Rectal smooth muscle tissue (tissue), 1 donor: ENCODE measurements at regions not wholly inside any gene's neighbourhood (a gene's known extent, or its start where the extent isn't known, plus 50 kb on each side); places are given as distances from the start of the nearest gene placed in this dataset.

Experiments
- H3K27ac ChIP-seq: one replicate; pipeline ENCODE4 v1.7.0; 2013; ENCODE audit warnings: low read depth, low read length, inconsistent platforms
- H3K27me3 ChIP-seq: one replicate; pipeline ENCODE4 v1.7.0; 2013; ENCODE audit warnings: low read length; ENCODE audit not compliant: control insufficient read depth, insufficient read depth
- H3K36me3 ChIP-seq: one replicate; pipeline ENCODE4 v1.7.0; 2013; ENCODE audit warnings: low read length; ENCODE audit not compliant: control insufficient read depth, insufficient read depth
- H3K4me1 ChIP-seq: one replicate; pipeline ENCODE4 v1.7.0; 2013; ENCODE audit warnings: low read length; ENCODE audit not compliant: control insufficient read depth, insufficient read depth
- H3K4me3 ChIP-seq: one replicate; pipeline ENCODE4 v1.7.0; 2013; ENCODE audit warnings: low read length
- H3K9ac ChIP-seq: one replicate; pipeline ENCODE4 v1.7.0; 2013; ENCODE audit warnings: low read length

- Histone ChIP-seq H3K27ac (no peak overlapping the region), H3K4me3 (no peak overlapping the region), H3K9ac (no peak overlapping the region), H3K36me3 (no peaks in the 10 kb centered on the region), H3K27me3 (no peaks in the 10 kb centered on the region), H3K4me1 (no peaks in the 10 kb centered on the region)
Observed at GRCh38 chr5:174195517-174195916, 150.0 kb downstream of the NSG2 start.

GRCh38 chr5:174197929-174198328 is 152.4 kb downstream of the NSG2 start:
- H3K9ac ChIP-seq, result no peak overlapping the region
- no peaks in the 10 kb centered on the region for H3K27me3 ChIP-seq
- no peaks in the 10 kb centered on the region for H3K36me3 ChIP-seq
- H3K4me1 ChIP-seq, result no peaks in the 10 kb centered on the region
- no peak overlapping the region for H3K4me3 ChIP-seq
- no peak overlapping the region for H3K27ac ChIP-seq

GRCh38 chr5:174198541-174198940 is 153.0 kb downstream of the NSG2 start:
- no peaks in the 10 kb centered on the region for H3K36me3 ChIP-seq
- H3K4me3 ChIP-seq, result no peak overlapping the region
- no peak overlapping the region for H3K27ac ChIP-seq
- no peaks in the 10 kb centered on the region for H3K27me3 ChIP-seq
- no peaks in the 10 kb centered on the region for H3K4me1 ChIP-seq
- no peak overlapping the region for H3K9ac ChIP-seq

GRCh38 chr5:174202996-174203395 is 157.5 kb downstream of the NSG2 start:
- H3K4me3 ChIP-seq, result no peak overlapping the region
- no peaks in the 10 kb centered on the region for H3K27me3 ChIP-seq
- no peak overlapping the region for H3K27ac ChIP-seq
- no peak overlapping the region for H3K9ac ChIP-seq
- H3K4me1 ChIP-seq, result no peaks in the 10 kb centered on the region
- H3K36me3 ChIP-seq, result no peaks in the 10 kb centered on the region

GRCh38 chr5:174204535-174205313 is 159.2 kb downstream of the NSG2 start:
- Histone ChIP-seq H3K27me3 (no peaks in the 10 kb centered on the region), H3K9ac (no peak overlapping the region), H3K4me3 (no peak overlapping the region), H3K36me3 (no peaks in the 10 kb centered on the region), H3K27ac (no peak overlapping the region), H3K4me1 (no peaks in the 10 kb centered on the region)

GRCh38 chr5:174205939-174206338 is 160.4 kb downstream of the NSG2 start:
- Histone ChIP-seq H3K9ac (no peak overlapping the region), H3K27me3 (no peaks in the 10 kb centered on the region), H3K4me3 (no peak overlapping the region), H3K27ac (no peak overlapping the region), H3K36me3 (no peaks in the 10 kb centered on the region), H3K4me1 (no peaks in the 10 kb centered on the region)

GRCh38 chr5:174210596-174211276 is 165.2 kb downstream of the NSG2 start:
- no peaks in the 10 kb centered on the region for H3K27me3 ChIP-seq
- no peaks in the 10 kb centered on the region for H3K4me1 ChIP-seq
- no peak overlapping the region for H3K27ac ChIP-seq
- H3K9ac ChIP-seq, result no peak overlapping the region
- no peaks in the 10 kb centered on the region for H3K36me3 ChIP-seq
- H3K4me3 ChIP-seq, result no peak overlapping the region

- Histone ChIP-seq H3K27me3 (no peaks in the 10 kb centered on the region), H3K27ac (no peak overlapping the region), H3K9ac (no peak overlapping the region), H3K36me3 (no peaks in the 10 kb centered on the region), H3K4me1 (no peaks in the 10 kb centered on the region), H3K4me3 (no peak overlapping the region)
Observed at GRCh38 chr5:174211277-174211626, 165.7 kb downstream of the NSG2 start.

- H3K9ac ChIP-seq, result no peak overlapping the region
- H3K27me3 ChIP-seq, result no peaks in the 10 kb centered on the region
- no peaks in the 10 kb centered on the region for H3K36me3 ChIP-seq
- H3K27ac ChIP-seq, result no peak overlapping the region
- no peaks in the 10 kb centered on the region for H3K4me1 ChIP-seq
- H3K4me3 ChIP-seq, result no peak overlapping the region
Observed at GRCh38 chr5:174217527-174217926, 172.0 kb downstream of the NSG2 start.

GRCh38 chr5:174218162-174218561 is 172.7 kb downstream of the NSG2 start:
- Histone ChIP-seq H3K9ac (no peak overlapping the region), H3K27me3 (no peaks in the 10 kb centered on the region), H3K4me1 (no peaks in the 10 kb centered on the region), H3K4me3 (no peak overlapping the region), H3K36me3 (no peaks in the 10 kb centered on the region), H3K27ac (no peak overlapping the region)

- H3K27ac ChIP-seq, result no peak overlapping the region
- H3K4me3 ChIP-seq, result no peak overlapping the region
- no peaks in the 10 kb centered on the region for H3K36me3 ChIP-seq
- no peaks in the 10 kb centered on the region for H3K27me3 ChIP-seq
- H3K9ac ChIP-seq, result no peak overlapping the region
- H3K4me1 ChIP-seq, result no peaks in the 10 kb centered on the region
Observed at GRCh38 chr5:174220417-174220816, 174.9 kb downstream of the NSG2 start.

- no peaks in the 10 kb centered on the region for H3K4me1 ChIP-seq
- no peak overlapping the region for H3K9ac ChIP-seq
- H3K27me3 ChIP-seq, result no peaks in the 10 kb centered on the region
- no peaks in the 10 kb centered on the region for H3K36me3 ChIP-seq
- H3K4me3 ChIP-seq, result no peak overlapping the region
- H3K27ac ChIP-seq, result no peak overlapping the region
Observed at GRCh38 chr5:174221436-174221835, 175.9 kb downstream of the NSG2 start.

GRCh38 chr5:174221946-174222345 is 176.4 kb downstream of the NSG2 start:
- H3K4me1 ChIP-seq, result no peaks in the 10 kb centered on the region
- H3K9ac ChIP-seq, result no peak overlapping the region
- H3K36me3 ChIP-seq, result no peaks in the 10 kb centered on the region
- H3K27me3 ChIP-seq, result no peaks in the 10 kb centered on the region
- no peak overlapping the region for H3K27ac ChIP-seq
- no peak overlapping the region for H3K4me3 ChIP-seq
